Keratinocyte (primary cell): ENCODE measurements at regions not wholly inside any gene's neighbourhood (a gene's known extent, or its start where the extent isn't known, plus 50 kb on each side); places are given as distances from the start of the nearest gene placed in this dataset.

Source experiments
- DNase-seq: peaks from one replicate; pipeline ENCODE4 v3.0.0-alpha.2; 2011; ENCODE audit warnings: low read depth, missing footprints, low spot score
- FAIRE-seq: peaks from 2 replicates; lab custom pipeline; 2011; peaks lifted over from hg19 to GRCh38; lab: Jason Lieb, UNC
- H2AFZ ChIP-seq: 2 replicates; pipeline ENCODE4 v1.6.0; 2012; ENCODE audit warnings: low read length, control low read depth, inconsistent platforms; ENCODE audit not compliant: control insufficient read depth
- H3K27ac ChIP-seq: 2 replicates; pipeline ENCODE4 v1.5.1; 2011; ENCODE audit warnings: low read length; ENCODE audit not compliant: control insufficient read depth, insufficient read depth
- H3K27me3 ChIP-seq: 3 replicates; pipeline ENCODE4 v1.6.0; 2011; ENCODE audit warnings: low read length; ENCODE audit not compliant: control insufficient read depth, insufficient read depth; ENCODE audit errors: extremely low read depth
- H3K36me3 ChIP-seq, 2 experiments: 2 replicates in 1 of 2; 3 replicates in 1 of 2; pipeline ENCODE4 v1.5.1; 2011; ENCODE audit warnings: low read length in 2 of 2, mild to moderate bottlenecking in 1 of 2; ENCODE audit not compliant: control insufficient read depth in 2 of 2, insufficient read depth in 2 of 2; ENCODE audit errors: extremely low read depth in 1 of 2
- H3K4me1 ChIP-seq: 3 replicates; pipeline ENCODE4 v1.5.1; 2011; ENCODE audit warnings: low read length; ENCODE audit not compliant: control insufficient read depth, insufficient read depth; ENCODE audit errors: extremely low read depth
- H3K4me2 ChIP-seq: 3 replicates; pipeline ENCODE4 v1.6.0; 2011; ENCODE audit warnings: low read depth, low read length; ENCODE audit not compliant: control insufficient read depth, insufficient read depth; ENCODE audit errors: extremely low read depth
- H3K4me3 ChIP-seq, 3 experiments: fragments of 200-600 bp in 1 of 3; sonication (generic) in 1 of 3; 2 replicates in 2 of 3; 3 replicates in 1 of 3; pipeline ENCODE4 v1.5.1; 2011 to 2016; ENCODE audit warnings: low read length in 3 of 3, mild to moderate bottlenecking in 3 of 3, control low read depth in 2 of 3, inconsistent platforms in 1 of 3, low read depth in 1 of 3, mixed read lengths in 1 of 3, mixed run types in 1 of 3, moderate library complexity in 1 of 3; ENCODE audit not compliant: control insufficient read depth in 2 of 3, insufficient read depth in 2 of 3; ENCODE audit errors: extremely low read depth in 1 of 3
- H3K79me2 ChIP-seq: 2 replicates; pipeline ENCODE4 v1.6.0; 2012; ENCODE audit warnings: low read length; ENCODE audit not compliant: control insufficient read depth, insufficient read depth
- H3K9ac ChIP-seq: 3 replicates; pipeline ENCODE4 v1.6.0; 2011; ENCODE audit warnings: low read length; ENCODE audit not compliant: control insufficient read depth, insufficient read depth; ENCODE audit errors: extremely low read depth
- H3K9me1 ChIP-seq: 3 replicates; pipeline ENCODE4 v1.6.0; 2011; ENCODE audit warnings: low read length; ENCODE audit not compliant: control insufficient read depth, insufficient read depth; ENCODE audit errors: extremely low read depth
- H3K9me3 ChIP-seq: 2 replicates; pipeline ENCODE4 v1.5.1; 2012; ENCODE audit warnings: low read depth, low read length; ENCODE audit not compliant: control insufficient read depth
- H4K20me1 ChIP-seq: 3 replicates; pipeline ENCODE4 v1.6.0; 2011; ENCODE audit warnings: low read length; ENCODE audit not compliant: control insufficient read depth, insufficient read depth; ENCODE audit errors: extremely low read depth
- CTCF ChIP-seq, 3 experiments: IDR thresholded peaks in 1 of 3; conservative IDR thresholded peaks in 1 of 3; optimal IDR thresholded peaks in 1 of 3; 2 replicates in 2 of 3; 3 replicates in 1 of 3; pipeline versions ENCODE3 to v1.5.1; 2011; ENCODE audit warnings: low read length in 3 of 3, mild to moderate bottlenecking in 3 of 3, moderate library complexity in 2 of 3, control low read depth in 1 of 3, inconsistent platforms in 1 of 3; ENCODE audit not compliant: insufficient read depth in 2 of 3; ENCODE audit errors: extremely low read depth in 1 of 3
- EZH2 ChIP-seq: IDR thresholded peaks from one replicate; pipeline ENCODE4 v1.6.1; 2012; ENCODE audit warnings: inconsistent platforms, mild to moderate bottlenecking, low read length, moderate library complexity
- dilution Hi-C: fragments of 300-500 bp; cut with MboI; formaldehyde crosslinking; loops from one replicate; pipeline ENCODE4 v1.7.0; 2020; ENCODE audit warnings: low sequenced_read_pairs; ENCODE audit not compliant: extremely low pct_ligation_motif_present

GRCh38 chr6:14489445-14489844 is 371.9 kb downstream of the CD83 start:
- Histone ChIP-seq H3K27me3 (no peaks in the 10 kb centered on the region), H3K9me1 (no peaks in the 10 kb centered on the region), H3K36me3 (no peaks in the 10 kb centered on the region), H2AFZ (no peak overlapping the region), H3K4me3 (no peak overlapping the region), H3K9me3 (no peaks in the 10 kb centered on the region), H3K4me2 (no peak overlapping the region), H3K27ac (no peak overlapping the region), H3K79me2 (no peaks in the 10 kb centered on the region), H4K20me1 (no peaks in the 10 kb centered on the region), H3K4me1 (no peaks in the 10 kb centered on the region), H3K9ac (no peak overlapping the region)
- DNase-seq (no peak), FAIRE-seq (no peak)
- TF ChIP-seq CTCF (optimal IDR thresholded peaks at IDR 0.05 in 1 of 3, IDR thresholded peaks at IDR 0.05 in 1 of 3, conservative IDR thresholded peaks at IDR 0.05 in 1 of 3; ENCODE audit: extremely low read depth in 1 of 3, insufficient read depth in 2 of 3, low read length in 3 of 3) (no peak), EZH2 (no peak)
- dilution Hi-C loops: no loop called here

- no peak for DNase-seq
- no peaks in the 10 kb centered on the region for H3K36me3 ChIP-seq
- dilution Hi-C loops: no loop called here
- H3K79me2 ChIP-seq: no peaks in the 10 kb centered on the region
- H3K4me3 ChIP-seq: no peak overlapping the region
- no peak overlapping the region for H2AFZ ChIP-seq
- no peak overlapping the region for H3K9ac ChIP-seq
- no peaks in the 10 kb centered on the region for H4K20me1 ChIP-seq
- H3K9me1 ChIP-seq: no peaks in the 10 kb centered on the region
- H3K4me2 ChIP-seq: no peak overlapping the region
- H3K4me1 ChIP-seq: peaks cover 20% of the 10 kb centered on the region
- no peak for FAIRE-seq
- no peak overlapping the region for H3K27ac ChIP-seq
- TF ChIP-seq CTCF (optimal IDR thresholded peaks at IDR 0.05 in 1 of 3, IDR thresholded peaks at IDR 0.05 in 1 of 3, conservative IDR thresholded peaks at IDR 0.05 in 1 of 3; ENCODE audit: extremely low read depth in 1 of 3, insufficient read depth in 2 of 3, low read length in 3 of 3): no peak
- TF ChIP-seq EZH2: no peak
- H3K9me3 ChIP-seq: no peaks in the 10 kb centered on the region
- H3K27me3 ChIP-seq: no peaks in the 10 kb centered on the region
These were observed 381.2 kb downstream of the CD83 start for GRCh38 chr6:14498748-14499147.
